ENCODE measurements at regions not wholly inside any gene's neighbourhood (a gene's known extent, or its start where the extent isn't known, plus 50 kb on each side); places are given as distances from the start of the nearest gene placed in this dataset.

DNA sequence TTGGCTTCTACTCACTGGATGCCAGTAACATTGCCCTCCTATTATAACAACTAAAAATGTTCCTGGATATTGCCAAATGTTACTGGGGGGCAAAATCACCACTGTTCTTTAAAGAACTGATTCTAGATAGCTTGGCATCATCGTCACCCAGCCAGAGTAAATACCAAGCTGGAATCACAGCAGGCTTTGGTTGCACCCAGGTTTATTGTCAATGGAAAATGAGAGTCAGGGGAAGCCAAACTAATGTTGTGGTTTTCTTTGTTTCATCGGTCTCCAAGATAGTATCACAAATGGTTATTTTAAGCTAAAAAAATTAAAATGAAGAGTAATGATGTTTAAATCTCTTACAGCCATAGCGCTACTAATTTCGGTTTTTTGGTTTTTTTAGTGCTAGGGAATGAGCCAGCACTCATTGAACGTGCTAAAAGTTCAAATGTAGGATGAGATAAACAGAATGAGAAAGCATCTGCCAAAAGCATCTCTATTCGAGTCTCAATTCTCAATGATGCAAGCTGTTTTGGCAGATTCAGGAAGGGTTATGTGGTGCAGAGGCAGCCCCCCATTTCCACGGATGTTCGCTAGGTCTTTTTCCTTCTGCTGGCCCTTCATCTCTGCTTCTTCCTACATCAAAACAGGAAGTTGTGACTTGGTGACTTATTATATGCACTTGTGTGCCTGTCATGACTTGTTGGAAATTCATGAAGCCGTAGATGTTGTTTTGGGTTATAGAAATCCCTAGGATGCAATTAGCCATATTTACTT, 558.0 kb downstream of the EBF1 start:
- no peak for TF ChIP-seq CTCF (IDR thresholded peaks at IDR 0.05)
- TF ChIP-seq POLR2A (IDR thresholded peaks at IDR 0.05), result no peak
